IMR-90 (cell line): ENCODE measurements at regions not wholly inside any gene's neighbourhood (a gene's known extent, or its start where the extent isn't known, plus 50 kb on each side); places are given as distances from the start of the nearest gene placed in this dataset.

Experiments used
- ATAC-seq: fragments of 200-7000 bp; cut with Tn5 transposase; 2 replicates; pipeline ENCODE4 v1.9.1; 2020; ENCODE audit warnings: low read depth, mild to moderate bottlenecking, moderate library complexity
- BruUV-seq: library from RNA; stranded (reverse); fragments of 400-500 nt; replicated peaks from 2 replicates; lab custom pipeline; 2021; lab: Mats Ljungman, UMichigan
- CTCF ChIA-PET: fragments of 300-600 bp; formaldehyde crosslinking; extraction: SDS; loops from one replicate; lab custom pipeline; 2021; ENCODE audit warnings: antibody characterized with exemption; lab: Yijun Ruan, JAX
- POLR2A ChIA-PET: fragments of 300-600 bp; sonication (Branson Sonifier 250); formaldehyde crosslinking; loops from one replicate; lab custom pipeline; 2022; ENCODE audit warnings: antibody characterized with exemption; ENCODE audit not compliant: unreplicated experiment; lab: Charles Lee
- DNase-seq: peaks from one replicate; pipeline ENCODE4 v3.0.0; 2013
- H2AFZ ChIP-seq: replicated peaks from 2 replicates; pipeline ENCODE3; 2013; ENCODE audit warnings: low read length, mild to moderate bottlenecking; ENCODE audit not compliant: poor library complexity
- H2AK5ac ChIP-seq: 2 replicates; pipeline ENCODE4 v1.6.1; 2013; ENCODE audit warnings: low read depth, low read length, inconsistent platforms
- H2AK9ac ChIP-seq: replicated peaks from 2 replicates; pipeline ENCODE3; 2013; ENCODE audit warnings: mild to moderate bottlenecking, low read depth, low read length, moderate library complexity; ENCODE audit not compliant: poor library complexity
- H2BK120ac ChIP-seq: 2 replicates; pipeline ENCODE4 v1.6.1; 2013; ENCODE audit warnings: low read depth, low read length, inconsistent platforms
- H2BK15ac ChIP-seq: 3 replicates; pipeline ENCODE4 v1.6.1; 2013; ENCODE audit warnings: low read depth, low read length, inconsistent platforms
- H2BK20ac ChIP-seq: 2 replicates; pipeline ENCODE4 v1.6.1; 2013; ENCODE audit warnings: low read depth, mild to moderate bottlenecking, inconsistent platforms, low read length, moderate library complexity
- H2BK5ac ChIP-seq: 2 replicates; pipeline ENCODE4 v1.6.1; 2013; ENCODE audit warnings: mild to moderate bottlenecking, low read depth, low read length, inconsistent platforms; ENCODE audit not compliant: poor library complexity, severe bottlenecking
- H3K14ac ChIP-seq: replicated peaks from 2 replicates; pipeline ENCODE4 v1.6.1; 2013; ENCODE audit warnings: low read depth, low read length, inconsistent platforms
- H3K18ac ChIP-seq: 2 replicates; pipeline ENCODE4 v1.6.1; 2013; ENCODE audit warnings: low read depth, low read length, control low read depth
- H3K23ac ChIP-seq: 2 replicates; pipeline ENCODE4 v1.6.1; 2013; ENCODE audit warnings: low read depth, low read length, inconsistent platforms
- H3K27ac ChIP-seq: 2 replicates; pipeline ENCODE4 v1.5.1; 2013; ENCODE audit warnings: mild to moderate bottlenecking, control low read depth, low read length; ENCODE audit not compliant: insufficient read depth
- H3K27me3 ChIP-seq: 2 replicates; pipeline ENCODE4 v1.6.1; 2013; ENCODE audit warnings: low read length; ENCODE audit not compliant: control insufficient read depth, insufficient read depth
- H3K36me3 ChIP-seq: 2 replicates; pipeline ENCODE4 v1.6.1; 2013; ENCODE audit warnings: low read length, mixed read lengths; ENCODE audit not compliant: control insufficient read depth, insufficient read depth
- H3K4ac ChIP-seq: 2 replicates; pipeline ENCODE4 v1.6.1; 2013; ENCODE audit warnings: low read depth, low read length, inconsistent platforms
- H3K4me1 ChIP-seq: 2 replicates; pipeline ENCODE4 v1.6.1; 2013; ENCODE audit warnings: low read length, mixed read lengths; ENCODE audit not compliant: control insufficient read depth, insufficient read depth
- H3K4me2 ChIP-seq: 2 replicates; pipeline ENCODE4 v1.6.1; 2013; ENCODE audit warnings: low read depth, mild to moderate bottlenecking, control low read depth, low read length, moderate library complexity
- H3K4me3 ChIP-seq: 2 replicates; pipeline ENCODE4 v1.5.1; 2013; ENCODE audit warnings: low read depth, mild to moderate bottlenecking, control low read depth, low read length, moderate library complexity; ENCODE audit not compliant: insufficient read depth
- H3K56ac ChIP-seq: 2 replicates; pipeline ENCODE4 v1.6.1; 2013; ENCODE audit warnings: low read length, inconsistent platforms; ENCODE audit not compliant: insufficient read depth; ENCODE audit errors: extremely low read depth
- H3K79me1 ChIP-seq, 2 experiments: 2 replicates each; pipeline ENCODE4 v1.6.1; 2013; ENCODE audit warnings: low read length in 2 of 2, inconsistent platforms in 1 of 2, low read depth in 1 of 2
- H3K9ac ChIP-seq: 2 replicates; pipeline ENCODE4 v1.6.1; 2013; ENCODE audit warnings: low read depth, low read length, control low read depth
- H3K9me1 ChIP-seq: 2 replicates; pipeline ENCODE4 v1.6.1; 2013; ENCODE audit warnings: low read length, inconsistent platforms; ENCODE audit not compliant: insufficient read depth
- H3K9me3 ChIP-seq: 2 replicates; pipeline ENCODE4 v1.6.1; 2013; ENCODE audit warnings: low read length; ENCODE audit not compliant: control insufficient read depth, insufficient read depth
- H4K20me1 ChIP-seq: 2 replicates; pipeline ENCODE4 v1.6.1; 2013; ENCODE audit warnings: low read length, inconsistent platforms; ENCODE audit not compliant: insufficient read depth
- H4K5ac ChIP-seq: 2 replicates; pipeline ENCODE4 v1.6.1; 2013; ENCODE audit warnings: mild to moderate bottlenecking, low read depth, low read length, control low read depth
- H4K8ac ChIP-seq, 2 experiments: 2 replicates each; pipeline ENCODE4 v1.6.1; 2013; ENCODE audit warnings: low read depth in 2 of 2, low read length in 2 of 2, control low read depth in 1 of 2, inconsistent platforms in 1 of 2
- H4K91ac ChIP-seq: 2 replicates; pipeline ENCODE4 v1.6.1; 2013; ENCODE audit warnings: low read depth, low read length, inconsistent platforms; ENCODE audit not compliant: insufficient read depth
- BHLHE40 ChIP-seq: fragments of 150-350 bp; IDR thresholded peaks from 2 replicates; pipeline ENCODE4 v1.6.1; 2016; ENCODE audit warnings: mild to moderate bottlenecking, low read depth, low read length
- CEBPB ChIP-seq: IDR thresholded peaks from 2 replicates; pipeline ENCODE4 v1.6.1; 2012; ENCODE audit warnings: low read depth, low read length, improper control_type of control experiment
- CHD1 ChIP-seq: IDR thresholded peaks from 2 replicates; pipeline ENCODE4 v1.6.1; 2012; ENCODE audit warnings: low read depth, low read length, improper control_type of control experiment
- CTCF ChIP-seq: conservative IDR thresholded peaks from 2 replicates; pipeline ENCODE4 v1.5.1; 2012; ENCODE audit warnings: mild to moderate bottlenecking, low read depth, low read length, improper control_type of control experiment
- ELK1 ChIP-seq: fragments of 150-350 bp; IDR thresholded peaks from 2 replicates; pipeline ENCODE4 v1.6.1; 2016; ENCODE audit warnings: low read depth, mild to moderate bottlenecking, low read length, moderate library complexity, borderline replicate concordance
- FOS ChIP-seq: fragments of 150-350 bp; IDR thresholded peaks from 2 replicates; pipeline ENCODE4 v1.6.1; 2016; ENCODE audit warnings: low read depth, low read length
- MAFK ChIP-seq: IDR thresholded peaks from 2 replicates; pipeline ENCODE4 v1.6.1; 2012; ENCODE audit warnings: low read depth, low read length, improper control_type of control experiment
- MAZ ChIP-seq: IDR thresholded peaks from 2 replicates; pipeline ENCODE4 v1.6.1; 2012; ENCODE audit warnings: low read depth, mild to moderate bottlenecking, low read length, improper control_type of control experiment, moderate library complexity, borderline replicate concordance
- MXI1 ChIP-seq: IDR thresholded peaks from 2 replicates; pipeline ENCODE4 v1.6.1; 2012; ENCODE audit warnings: low read depth, mild to moderate bottlenecking, low read length, moderate library complexity, borderline replicate concordance
- NFE2L2 ChIP-seq: fragments of 150-350 bp; IDR thresholded peaks from 2 replicates; pipeline ENCODE4 v1.6.1; 2016; ENCODE audit warnings: low read depth, mild to moderate bottlenecking, low read length
- POLR2A ChIP-seq: IDR thresholded peaks from 2 replicates; pipeline ENCODE4 v1.6.1; 2012; ENCODE audit warnings: mild to moderate bottlenecking, low read depth, low read length
- RAD21 ChIP-seq: IDR thresholded peaks from 2 replicates; pipeline ENCODE4 v1.6.1; 2012; ENCODE audit warnings: low read length, improper control_type of control experiment
- RCOR1 ChIP-seq: IDR thresholded peaks from 2 replicates; pipeline ENCODE4 v1.6.1; 2012; ENCODE audit warnings: mild to moderate bottlenecking, low read length, improper control_type of control experiment; ENCODE audit not compliant: insufficient replicate concordance
- RFX5 ChIP-seq: IDR thresholded peaks from 2 replicates; pipeline ENCODE4 v1.8.0; 2012; ENCODE audit warnings: low read depth, mild to moderate bottlenecking, low read length, moderate library complexity
- SMC3 ChIP-seq: fragments of 150-350 bp; IDR thresholded peaks from 2 replicates; pipeline ENCODE4 v1.6.1; 2016; ENCODE audit warnings: low read depth, mild to moderate bottlenecking, antibody characterized with exemption, low read length, moderate library complexity
- USF2 ChIP-seq: fragments of 150-350 bp; IDR thresholded peaks from 2 replicates; pipeline ENCODE4 v1.6.1; 2017; ENCODE audit warnings: mild to moderate bottlenecking, antibody characterized with exemption, low read length, low read depth
- WGBS, 2 experiments: methylation state at CpG; one replicate each; pipeline versions ENCODE4 v1.1.5 to v1.1.7; 2013; ENCODE audit warnings: missing lambda C conversion rate in 2 of 2; ENCODE audit not compliant: insufficient read length in 1 of 2; ENCODE audit errors: extremely low coverage in 2 of 2; 5-methylcytosine and 5-hydroxymethylcytosine counted together
- dilution Hi-C: fragments of 300-500 bp; cut with HindIII; formaldehyde crosslinking; loops from one replicate; pipeline ENCODE4 v1.14.3; 2018; ENCODE audit warnings: low sequenced_read_pairs; ENCODE audit not compliant: unreplicated experiment
- in situ Hi-C: fragments of 300-500 bp; cut with MboI; formaldehyde crosslinking; loops from 3 replicates; pipeline ENCODE4 v1.14.3; 2019; ENCODE audit warnings: low sequenced_read_pairs, inconsistent platforms, mixed read lengths
- intact Hi-C: fragments of 100-400 bp; cut with micrococcal nuclease; formaldehyde crosslinking; loops from 2 replicates; pipeline ENCODE4 v1.10.0; 2022

GRCh38 chr9:38129366-38129765 is 60.3 kb upstream of the SHB start:
- ChIA-PET CTCF (interaction anchor here (0.5 kb wide), 1 partner anchor 49 kb away, joined by 3 read pairs; no protein-coding TSS in a partner anchor), POLR2A (no interaction called here)
- Histone ChIP-seq H2BK5ac (no peak overlapping the region), H4K91ac (no peak overlapping the region), H3K9me3 (no peaks in the 10 kb centered on the region; the same call in 1 of the 2 replicates), H3K56ac (no peak overlapping the region), H4K20me1 (no peaks in the 10 kb centered on the region), H3K4me1 (no peaks in the 10 kb centered on the region), H2AK9ac (no peak overlapping the region), H3K23ac (no peak overlapping the region), H4K5ac (no peak overlapping the region), H2AK5ac (no peak overlapping the region), H3K36me3 (no peaks in the 10 kb centered on the region), H3K27me3 (peaks cover 79% of the 10 kb centered on the region), H3K14ac (no peak overlapping the region), H4K8ac (no peak overlapping the region), H3K18ac (no peak overlapping the region), H3K79me1 (no peaks in the 10 kb centered on the region), H3K9ac (no peak overlapping the region), H3K4me2 (no peak overlapping the region), H2AFZ (no peak overlapping the region), H2BK120ac (no peak overlapping the region), H3K4me3 (no peak overlapping the region), H2BK15ac (no peak overlapping the region), H3K27ac (no peak overlapping the region), H2BK20ac (no peak overlapping the region), H3K4ac (no peak overlapping the region), H3K9me1 (no peaks in the 10 kb centered on the region)
- intact Hi-C loops (no loop called here), dilution Hi-C loops (no loop called here), in situ Hi-C loops (no loop called here)
- 63% methylated on average over 2 of the region's 6 CpGs; no CpG with 5 or more reads in 1 of the 2 experiments for WGBS, 2 experiments
- ATAC-seq (no peak), DNase-seq (no peak)
- no TSS peak for BruUV-seq
- TF ChIP-seq MAFK, result no peak
- no peak for TF ChIP-seq USF2
- TF ChIP-seq CEBPB, result no peak
- no peak for TF ChIP-seq ELK1
- no peak for TF ChIP-seq RAD21
- no peak for TF ChIP-seq CTCF
- no peak for TF ChIP-seq POLR2A
- no peak for TF ChIP-seq SMC3
- TF ChIP-seq BHLHE40, result no peak
- TF ChIP-seq MAZ, result no peak
- no peak for TF ChIP-seq MXI1
- TF ChIP-seq NFE2L2, result no peak
- no peak for TF ChIP-seq RFX5
- no peak for TF ChIP-seq RCOR1
- no peak for TF ChIP-seq FOS
- TF ChIP-seq CHD1, result no peak
